ENCODE measurements at regions not wholly inside any gene's neighbourhood (a gene's known extent, or its start where the extent isn't known, plus 50 kb on each side); places are given as distances from the start of the nearest gene placed in this dataset.

- TF ChIP-seq POLR2A (IDR thresholded peaks at IDR 0.05; ENCODE audit: control extremely low read depth in 1 of 2, low read depth in 2 of 2, low read length in 2 of 2) = no peak
- TF ChIP-seq CEBPB (IDR thresholded peaks at IDR 0.05; ENCODE audit: low read depth, low read length) = no peak
- TF ChIP-seq CTCF (IDR thresholded peaks at IDR 0.05; ENCODE audit: control extremely low read depth in 1 of 3, insufficient read depth in 1 of 3, low read depth in 1 of 3, low read length in 3 of 3) = no peak
These were observed 212.3 kb upstream of the FGF13 start for GRCh38 chrX:138923805-138924204.
